ENCODE measurements at regions not wholly inside any gene's neighbourhood (a gene's known extent, or its start where the extent isn't known, plus 50 kb on each side); places are given as distances from the start of the nearest gene placed in this dataset.

DNA sequence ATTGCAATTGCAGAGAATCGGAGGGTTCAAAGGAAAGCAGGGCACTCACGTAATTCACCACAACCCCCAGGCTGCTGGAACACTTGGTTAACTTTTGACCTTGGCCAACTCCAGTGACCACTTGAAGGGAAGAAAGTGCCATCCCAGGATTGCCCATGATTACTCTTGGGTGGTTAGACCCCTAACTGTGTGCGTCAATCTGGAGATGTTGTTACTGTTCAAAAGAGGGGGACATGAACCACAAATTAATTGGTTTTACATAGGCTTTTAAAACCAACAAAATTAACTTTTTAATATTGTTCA is 50.1 kb upstream of the NCOA3 start:
- Mint-ChIP-seq H3K4me3 (no peak overlapping the region), H3K36me3 (no peaks in the 10 kb centered on the region), H3K4me1 (ENCODE audit: low read depth in 2 of 2) (peaks cover 8 to 19% of the 10 kb centered on the region in 2 donors), H3K9me3 (no peaks in the 10 kb centered on the region), H3K27me3 (no peaks in the 10 kb centered on the region), H3K27ac (no peak overlapping the region)
- no peak for ATAC-seq
- no peak for DNase-seq (ENCODE audit: low spot score)
